ENCODE measurements at regions not wholly inside any gene's neighbourhood (a gene's known extent, or its start where the extent isn't known, plus 50 kb on each side); places are given as distances from the start of the nearest gene placed in this dataset.
"Not testable (repeated sequence)": the region's sequence is repeated elsewhere in the genome, so short reads cannot be mapped to it uniquely, and the experiment has no call there.

- Mint-ChIP-seq H3K4me3 (ENCODE audit: unreplicated experiment) (no peak overlapping the region), H3K4me1 (ENCODE audit: unreplicated experiment) (peaks cover 6% of the 10 kb centered on the region), H3K27me3 (ENCODE audit: unreplicated experiment) (peaks cover 9% of the 10 kb centered on the region), H3K9me3 (ENCODE audit: unreplicated experiment) (no peaks in the 10 kb centered on the region), H3K27ac (ENCODE audit: unreplicated experiment) (no peak overlapping the region), H3K36me3 (ENCODE audit: low read depth, unreplicated experiment) (peaks cover 13% of the 10 kb centered on the region)
- TF ChIP-seq CTCF (IDR thresholded peaks at IDR 0.05; ENCODE audit: unreplicated experiment) = no peak
- no peak for DNase-seq (ENCODE audit: low spot score)
Measured at GRCh38 chr14:104230946-104231345, 92.6 kb downstream of the KIF26A start.

- Mint-ChIP-seq H3K4me1 (ENCODE audit: unreplicated experiment) (no peaks in the 10 kb centered on the region), H3K27ac (ENCODE audit: unreplicated experiment) (no peak overlapping the region), H3K4me3 (ENCODE audit: unreplicated experiment) (no peak overlapping the region), H3K9me3 (ENCODE audit: unreplicated experiment) (peaks cover 5% of the 10 kb centered on the region), H3K27me3 (ENCODE audit: unreplicated experiment) (peaks cover 10% of the 10 kb centered on the region), H3K36me3 (ENCODE audit: low read depth, unreplicated experiment) (peaks cover 21% of the 10 kb centered on the region)
- no peak for TF ChIP-seq CTCF (IDR thresholded peaks at IDR 0.05; ENCODE audit: unreplicated experiment)
- DNase-seq (ENCODE audit: low spot score) = no peak
Measured at GRCh38 chr14:104232070-104232484, 93.7 kb downstream of the KIF26A start.

- not testable (repeated sequence) for H3K27ac Mint-ChIP-seq (ENCODE audit: unreplicated experiment); H3K4me1 Mint-ChIP-seq (ENCODE audit: unreplicated experiment); DNase-seq (ENCODE audit: low spot score); H3K4me3 Mint-ChIP-seq (ENCODE audit: unreplicated experiment)
- H3K27me3 Mint-ChIP-seq (ENCODE audit: unreplicated experiment) = peaks cover 13% of the 10 kb centered on the region
- H3K36me3 Mint-ChIP-seq (ENCODE audit: low read depth, unreplicated experiment) = peaks cover 28% of the 10 kb centered on the region
- H3K9me3 Mint-ChIP-seq (ENCODE audit: unreplicated experiment) = peaks cover 13% of the 10 kb centered on the region
Measured at GRCh38 chr14:104234007-104234786, 95.8 kb downstream of the KIF26A start.

- Mint-ChIP-seq H3K36me3 (ENCODE audit: low read depth, unreplicated experiment) (peaks cover 28% of the 10 kb centered on the region), H3K4me3 (ENCODE audit: unreplicated experiment) (peak overlapping the region; percentile 1), H3K9me3 (ENCODE audit: unreplicated experiment) (peaks cover 13% of the 10 kb centered on the region), H3K27me3 (ENCODE audit: unreplicated experiment) (peaks cover 10% of the 10 kb centered on the region), H3K4me1 (ENCODE audit: unreplicated experiment) (no peaks in the 10 kb centered on the region), H3K27ac (ENCODE audit: unreplicated experiment) (no peak overlapping the region)
- DNase-seq (ENCODE audit: low spot score) = no peak
- no peak for TF ChIP-seq CTCF (IDR thresholded peaks at IDR 0.05; ENCODE audit: unreplicated experiment)
Measured at GRCh38 chr14:104235686-104236085, 97.3 kb downstream of the KIF26A start.

GRCh38 chr14:104237651-104238423 is 99.5 kb downstream of the KIF26A start:
- Mint-ChIP-seq H3K27me3 (ENCODE audit: unreplicated experiment) (peaks cover 10% of the 10 kb centered on the region), H3K27ac (ENCODE audit: unreplicated experiment) (no peak overlapping the region), H3K4me1 (ENCODE audit: unreplicated experiment) (no peaks in the 10 kb centered on the region), H3K9me3 (ENCODE audit: unreplicated experiment) (peaks cover 13% of the 10 kb centered on the region), H3K36me3 (ENCODE audit: low read depth, unreplicated experiment) (peaks cover 28% of the 10 kb centered on the region), H3K4me3 (ENCODE audit: unreplicated experiment) (peak overlapping the region; percentile 21)
- DNase-seq (ENCODE audit: low spot score) = no peak
- TF ChIP-seq CTCF (IDR thresholded peaks at IDR 0.05; ENCODE audit: unreplicated experiment) = no peak

Measured in endothelial cell (in vitro differentiated cells).